Endodermal cell (in vitro differentiated cells): ENCODE measurements at regions not wholly inside any gene's neighbourhood (a gene's known extent, or its start where the extent isn't known, plus 50 kb on each side); places are given as distances from the start of the nearest gene placed in this dataset.

Experiments used
- DNase-seq: peaks from one replicate; pipeline ENCODE4 v3.0.0-alpha.2; 2017
- H3K27ac ChIP-seq: 2 replicates; pipeline ENCODE4 v1.5.1; 2013; ENCODE audit warnings: mild to moderate bottlenecking, low read depth, low read length, moderate library complexity
- H3K27me3 ChIP-seq: 2 replicates; pipeline ENCODE4 v1.6.1; 2013; ENCODE audit warnings: mild to moderate bottlenecking, low read length, moderate library complexity; ENCODE audit not compliant: insufficient read depth, control insufficient read depth, poor library complexity, severe bottlenecking
- H3K36me3 ChIP-seq: 2 replicates; pipeline ENCODE4 v1.7.0; 2013; ENCODE audit warnings: mild to moderate bottlenecking, low read length, moderate library complexity; ENCODE audit not compliant: control insufficient read depth, insufficient read depth
- H3K4me1 ChIP-seq: one replicate; pipeline ENCODE4 v1.7.0; 2013; ENCODE audit warnings: low read length; ENCODE audit not compliant: control insufficient read depth, insufficient read depth
- H3K4me3 ChIP-seq: 2 replicates; pipeline ENCODE4 v1.5.1; 2013; ENCODE audit warnings: mild to moderate bottlenecking, low read length, moderate library complexity
- H3K9ac ChIP-seq: 2 replicates; pipeline ENCODE4 v1.6.1; 2013; ENCODE audit warnings: mild to moderate bottlenecking, low read length, moderate library complexity; ENCODE audit not compliant: poor library complexity, severe bottlenecking; ENCODE audit errors: extremely low read depth
- H3K9me3 ChIP-seq: 2 replicates; pipeline ENCODE4 v1.6.1; 2013; ENCODE audit warnings: mild to moderate bottlenecking, low read length, moderate library complexity; ENCODE audit not compliant: control insufficient read depth
- H3K27ac Mint-ChIP-seq: 2 replicates; pipeline ENCODE4 v1.8.0; 2020; ENCODE audit warnings: mixed read lengths
- H3K27me3 Mint-ChIP-seq: 2 replicates; pipeline ENCODE4 v1.8.0; 2021; ENCODE audit warnings: mild to moderate bottlenecking, mixed read lengths; ENCODE audit not compliant: insufficient read depth
- H3K36me3 Mint-ChIP-seq: 2 replicates; pipeline ENCODE4 v1.8.0; 2020; ENCODE audit warnings: low read depth, mixed read lengths
- H3K4me1 Mint-ChIP-seq: 2 replicates; pipeline ENCODE4 v1.8.0; 2020; ENCODE audit warnings: mixed read lengths
- H3K4me3 Mint-ChIP-seq: 2 replicates; pipeline ENCODE4 v1.8.0; 2020; ENCODE audit warnings: mild to moderate bottlenecking, moderate library complexity, mixed read lengths
- H3K9me3 Mint-ChIP-seq: 2 replicates; pipeline ENCODE4 v1.8.0; 2020; ENCODE audit warnings: mild to moderate bottlenecking, mixed read lengths
- CTCF ChIP-seq: fragments of 200-600 bp; sonication (generic); conservative IDR thresholded peaks from 2 replicates; pipeline ENCODE4 v1.5.0; 2021; ENCODE audit warnings: antibody characterized with exemption, mild to moderate bottlenecking
- WGBS, 2 experiments: methylation state at CpG; one replicate each; pipeline versions ENCODE4 v1.1.5 to v1.1.7; 2013; ENCODE audit warnings: missing lambda C conversion rate in 2 of 2, mixed read lengths in 1 of 2; ENCODE audit not compliant: insufficient coverage in 1 of 2, insufficient read length in 1 of 2; 5-methylcytosine and 5-hydroxymethylcytosine counted together

DNA sequence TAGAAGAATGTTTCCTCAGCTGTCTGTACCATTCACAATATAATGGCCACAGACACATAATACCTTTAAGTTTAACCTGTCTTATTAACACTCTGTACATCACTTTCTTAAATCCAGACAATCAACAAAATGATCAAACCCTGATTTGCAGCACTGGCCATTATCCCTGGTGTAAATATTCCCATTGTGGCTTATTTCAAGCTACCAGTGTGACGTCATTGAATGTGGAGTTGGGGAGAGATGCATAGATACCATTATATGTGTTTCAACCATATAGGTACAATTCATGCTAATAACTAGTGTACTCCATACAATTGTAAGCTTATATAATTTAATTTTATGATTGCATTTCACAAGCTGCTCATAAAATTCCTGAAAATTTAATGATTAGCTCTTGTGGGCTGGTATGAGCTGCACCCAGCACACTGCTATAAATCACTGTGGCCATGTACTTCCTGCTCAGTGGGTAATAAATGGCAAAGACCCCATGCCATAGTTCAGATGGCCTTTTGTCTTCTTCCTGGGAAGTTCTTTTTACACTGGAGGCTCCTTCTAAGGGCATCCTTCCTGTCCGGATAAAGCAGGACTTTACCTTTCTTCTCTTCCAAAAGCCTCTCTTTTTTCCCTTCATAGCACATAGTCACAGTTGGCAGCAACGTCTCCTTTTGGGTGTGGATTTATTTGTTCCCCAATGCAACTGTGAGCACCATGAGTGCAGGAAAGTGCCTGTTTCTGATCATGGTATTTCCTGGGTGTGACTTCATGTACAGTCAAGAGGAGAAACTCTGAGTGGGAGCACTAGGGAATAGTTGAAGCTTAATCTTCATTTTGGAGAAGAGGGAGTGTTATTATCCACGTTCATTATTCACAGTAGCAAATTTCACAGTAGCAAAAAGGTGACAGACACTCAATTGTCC, 87.8 kb downstream of the MIAT start:
- Histone ChIP-seq H3K9ac (no peak overlapping the region), H3K36me3 (no peaks in the 10 kb centered on the region), H3K4me3 (no peak overlapping the region), H3K27ac (no peak overlapping the region), H3K27me3 (no peaks in the 10 kb centered on the region), H3K9me3 (no peaks in the 10 kb centered on the region), H3K4me1 (no peaks in the 10 kb centered on the region)
- whole genome bisulfite sequencing, 2 experiments: 82 to 95% methylated on average over 2 to 3 of the region's 4 CpGs
- H3K36me3 Mint-ChIP-seq: peaks cover 9% of the 10 kb centered on the region
- no peak overlapping the region for H3K27ac Mint-ChIP-seq
- no peaks in the 10 kb centered on the region for H3K27me3 Mint-ChIP-seq
- TF ChIP-seq CTCF: no peak
- H3K4me1 Mint-ChIP-seq: no peaks in the 10 kb centered on the region
- no peaks in the 10 kb centered on the region for H3K9me3 Mint-ChIP-seq
- DNase-seq: no peak
- no peak overlapping the region for H3K4me3 Mint-ChIP-seq

DNA sequence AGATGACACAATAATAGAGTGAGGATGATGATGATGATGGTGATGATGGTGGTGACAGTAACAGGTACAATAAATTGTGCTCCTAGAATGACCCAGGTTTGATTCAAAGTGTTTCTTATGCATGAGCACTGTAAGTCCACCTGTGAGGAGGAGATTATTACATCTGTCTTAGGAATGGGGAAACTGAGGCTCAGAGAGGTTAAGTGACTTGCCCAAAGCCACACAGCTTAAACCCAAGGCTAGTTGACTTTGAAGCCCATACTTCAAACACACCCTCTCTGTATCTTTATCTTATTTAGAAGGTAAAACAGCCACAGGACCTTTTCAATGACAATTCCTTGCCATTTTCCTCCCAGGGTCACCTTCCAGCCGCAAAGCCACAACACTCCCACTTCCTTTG, 88.9 kb downstream of the MIAT start:
- no peak overlapping the region for H3K4me3 ChIP-seq
- DNase-seq: no peak
- Mint-ChIP-seq H3K4me3 (no peak overlapping the region), H3K27ac (no peak overlapping the region), H3K9me3 (no peaks in the 10 kb centered on the region), H3K27me3 (no peaks in the 10 kb centered on the region), H3K4me1 (peaks cover 9% of the 10 kb centered on the region), H3K36me3 (peaks cover 9% of the 10 kb centered on the region)
- peaks cover 7% of the 10 kb centered on the region for H3K4me1 ChIP-seq
- 91 to 100% methylated on average over 1 of the region's 1 CpG for WGBS, 2 experiments
- H3K9me3 ChIP-seq: no peaks in the 10 kb centered on the region
- H3K36me3 ChIP-seq: no peaks in the 10 kb centered on the region
- no peaks in the 10 kb centered on the region for H3K27me3 ChIP-seq
- H3K9ac ChIP-seq: no peak overlapping the region
- H3K27ac ChIP-seq: no peak overlapping the region
- no peak for TF ChIP-seq CTCF

DNA sequence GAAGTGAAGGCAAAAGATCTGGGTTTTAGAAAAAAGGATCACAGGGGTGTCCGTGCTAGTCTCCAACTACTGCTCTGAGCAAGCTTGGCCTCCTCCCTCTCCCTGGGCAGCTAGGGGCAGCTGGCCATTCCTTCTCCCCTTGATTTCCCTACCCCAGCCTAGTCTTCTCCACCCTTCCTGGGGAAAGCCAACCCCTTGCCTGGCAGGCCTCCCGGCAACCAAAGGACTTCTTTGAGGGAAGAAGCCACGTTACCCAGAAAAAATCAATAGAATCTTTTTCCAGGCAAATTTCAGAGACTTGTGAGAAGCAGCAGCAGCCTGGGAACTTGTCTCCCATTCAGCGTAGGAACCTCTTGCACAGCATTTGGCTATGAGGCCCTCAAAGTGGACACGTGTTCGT, 91.5 kb downstream of the MIAT start:
- Histone ChIP-seq H3K27ac (no peak overlapping the region), H3K36me3 (no peaks in the 10 kb centered on the region), H3K9me3 (no peaks in the 10 kb centered on the region), H3K4me3 (no peak overlapping the region), H3K27me3 (no peaks in the 10 kb centered on the region), H3K4me1 (peaks cover 7% of the 10 kb centered on the region), H3K9ac (no peak overlapping the region)
- no peak overlapping the region for H3K4me3 Mint-ChIP-seq
- DNase-seq: no peak
- H3K27me3 Mint-ChIP-seq: no peaks in the 10 kb centered on the region
- peaks cover 13% of the 10 kb centered on the region for H3K4me1 Mint-ChIP-seq
- TF ChIP-seq CTCF: no peak
- no peaks in the 10 kb centered on the region for H3K9me3 Mint-ChIP-seq
- no peaks in the 10 kb centered on the region for H3K36me3 Mint-ChIP-seq
- no peak overlapping the region for H3K27ac Mint-ChIP-seq
- 86 to 87% methylated on average over 5 to 6 of the region's 6 CpGs for WGBS, 2 experiments
